Fibroblast of the conjunctiva (primary cell): ENCODE measurements at regions not wholly inside any gene's neighbourhood (a gene's known extent, or its start where the extent isn't known, plus 50 kb on each side); places are given as distances from the start of the nearest gene placed in this dataset.
"Not testable (repeated sequence)": the region's sequence is repeated elsewhere in the genome, so short reads cannot be mapped to it uniquely, and the experiment has no call there.

Source experiments
- DNase-seq: peaks from one replicate; pipeline ENCODE4 v3.0.0-alpha.2; 2010; ENCODE audit warnings: low read depth

DNA sequence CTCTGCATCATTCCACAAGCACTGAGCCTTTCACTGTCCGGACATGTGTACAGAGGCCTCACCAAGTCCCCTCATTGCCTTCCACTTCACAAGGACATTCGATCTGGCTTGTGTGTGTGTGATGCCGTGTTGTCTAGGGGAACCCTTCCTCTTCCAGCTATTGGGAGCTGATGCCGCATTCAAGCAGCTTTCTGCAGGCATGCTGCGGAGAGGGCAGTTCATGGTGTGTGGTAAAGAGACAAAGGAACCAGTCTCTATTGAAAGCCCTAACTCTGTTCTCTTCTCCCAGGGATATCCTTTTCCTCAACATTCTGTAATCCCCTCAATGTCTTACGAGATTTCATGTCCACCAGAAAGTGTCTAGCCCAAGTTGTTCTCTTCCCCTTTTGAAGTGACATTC, 141.6 kb downstream of the ALOX5 start:
- DNase-seq, result no peak

DNA sequence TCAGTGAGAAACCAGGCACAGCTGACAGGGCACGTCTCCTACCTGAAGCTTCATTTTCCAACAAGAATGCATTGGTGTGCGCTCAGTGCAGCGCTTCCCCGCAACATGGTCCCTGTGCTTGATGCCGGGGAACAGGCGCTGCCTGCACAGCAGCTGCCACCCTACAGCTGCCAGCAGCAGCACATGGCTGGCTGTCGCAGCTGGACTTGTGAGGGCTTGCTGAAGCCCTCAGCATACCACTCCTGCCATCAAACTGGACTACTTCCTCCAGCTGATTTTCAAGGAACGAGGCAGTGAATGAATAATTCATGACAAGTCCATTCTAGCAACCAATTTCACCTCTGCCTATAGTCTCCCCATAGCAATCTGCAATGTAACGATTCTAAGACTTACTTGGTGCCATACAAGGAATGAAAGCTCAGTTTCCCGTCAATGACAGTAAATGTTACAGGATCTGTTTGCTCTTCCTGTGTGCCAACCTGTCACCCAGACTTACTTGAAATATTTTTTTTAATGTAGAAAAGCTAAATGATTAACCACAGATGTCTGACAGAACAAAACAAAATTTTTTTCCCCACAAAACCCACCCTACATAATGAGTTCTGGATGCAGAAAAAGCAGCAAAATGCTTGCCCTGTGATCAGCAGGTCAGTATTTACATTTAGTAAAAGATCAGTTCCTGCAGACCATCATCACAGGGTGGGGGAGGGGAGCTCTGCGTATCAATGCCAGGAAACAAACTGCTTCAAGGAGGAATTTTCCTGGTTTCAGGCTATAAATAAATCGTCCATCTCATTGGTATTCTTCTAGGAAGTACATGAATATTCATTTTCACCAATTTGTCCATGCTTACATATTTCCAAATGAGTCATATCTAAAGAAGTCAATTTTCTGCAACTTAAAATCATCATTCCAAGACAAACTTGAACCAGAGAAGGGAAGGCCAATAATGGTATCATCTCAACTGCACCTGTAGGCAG, 140.6 kb downstream of the ALOX5 start:
- no peak for DNase-seq

DNA sequence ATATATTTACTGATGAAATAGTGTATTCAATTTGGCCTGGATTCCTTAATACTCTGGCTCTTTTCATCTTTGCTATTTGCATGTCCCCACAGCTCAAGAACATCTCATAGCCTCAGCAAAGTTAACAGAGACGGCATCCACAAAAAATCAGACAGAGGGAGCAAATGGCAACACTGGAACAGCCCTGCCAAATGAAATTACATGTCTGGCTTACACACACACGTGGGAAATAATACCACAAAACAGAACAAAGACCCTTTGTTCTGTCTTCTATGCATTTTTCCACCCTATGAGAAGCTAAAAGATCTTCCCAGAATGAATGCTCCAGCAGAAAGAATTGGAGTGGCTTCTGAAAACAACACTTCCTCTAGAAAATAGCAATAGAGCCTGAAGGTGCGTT, 139.5 kb downstream of the ALOX5 start:
- no peak for DNase-seq

DNA sequence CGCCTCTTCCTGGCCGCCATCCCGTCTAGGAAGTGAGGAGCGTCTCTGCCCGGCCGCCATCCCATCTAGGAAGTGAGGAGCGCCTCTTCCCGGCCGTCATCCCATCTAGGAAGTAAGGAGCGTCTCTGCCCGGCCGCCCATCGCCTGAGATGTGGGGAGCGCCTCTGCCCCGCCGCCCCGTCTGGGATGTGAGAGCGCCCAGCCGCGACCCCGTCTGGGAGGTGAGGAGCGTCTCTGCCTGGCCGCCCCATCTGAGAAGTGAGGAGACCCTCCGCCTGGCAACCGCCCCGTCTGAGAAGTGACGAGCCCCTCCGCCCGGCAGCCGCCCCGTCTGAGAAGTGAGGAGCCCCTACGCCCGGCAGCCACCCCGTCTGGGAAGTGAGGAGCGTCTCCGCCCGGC, 137.9 kb downstream of the ALOX5 start:
- DNase-seq, result not testable (repeated sequence)

DNA sequence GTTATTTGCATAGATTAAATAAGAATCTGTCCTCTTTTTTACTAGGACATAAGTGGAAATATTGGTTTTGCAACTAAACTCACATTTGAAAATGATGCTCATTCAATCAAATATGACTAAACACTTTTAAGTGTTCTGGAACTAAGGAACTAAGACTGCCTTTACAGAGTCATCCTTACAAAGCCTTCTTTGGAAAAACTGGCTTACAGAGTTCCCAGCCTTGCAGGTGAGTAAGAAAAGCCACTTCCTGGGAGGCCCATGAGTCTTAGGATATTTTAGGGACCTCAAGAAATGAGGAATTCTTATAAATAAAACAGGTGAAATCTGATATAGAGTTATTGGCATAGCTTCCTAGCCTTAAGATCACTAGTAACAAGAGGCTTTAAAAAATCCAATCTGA, 135.5 kb downstream of the ALOX5 start:
- DNase-seq, result no peak

DNA sequence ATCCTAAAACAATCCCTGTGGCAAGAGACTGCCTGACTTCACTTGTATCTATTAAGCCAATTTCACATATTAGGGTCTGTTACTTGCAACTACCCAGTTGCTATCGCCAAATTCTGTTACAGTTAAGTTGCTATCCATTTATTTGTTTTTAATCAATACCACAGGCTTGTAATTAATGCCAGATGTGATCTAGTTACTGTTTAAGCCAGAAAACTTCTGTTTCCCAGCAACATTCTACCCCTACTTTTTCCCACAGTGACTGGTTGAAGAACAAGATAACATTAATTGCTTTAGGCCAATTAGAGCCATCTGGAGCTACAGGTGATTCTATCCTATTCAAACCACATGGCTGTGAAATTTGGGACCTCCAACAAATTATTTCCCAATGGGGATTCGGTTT, 131.3 kb downstream of the ALOX5 start:
- no peak for DNase-seq

DNA sequence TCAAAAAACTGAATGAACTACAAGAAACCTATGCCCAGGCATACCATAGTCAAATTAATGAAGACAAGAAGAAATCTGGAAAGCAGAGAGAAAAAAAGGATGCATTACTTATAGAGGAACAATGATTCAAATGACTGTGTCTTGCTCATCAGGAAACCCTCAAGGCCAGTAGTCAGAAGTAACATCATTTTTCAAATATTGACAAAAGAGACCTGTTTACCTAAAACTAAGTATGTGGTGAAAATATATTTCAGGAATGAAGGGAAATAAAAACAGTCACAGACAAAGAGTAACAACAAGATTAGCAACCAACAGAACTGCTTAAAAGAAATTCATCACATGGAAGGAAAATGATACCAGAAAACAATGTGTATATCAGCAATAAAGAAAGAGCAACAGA, 128.4 kb downstream of the ALOX5 start:
- no peak for DNase-seq

DNA sequence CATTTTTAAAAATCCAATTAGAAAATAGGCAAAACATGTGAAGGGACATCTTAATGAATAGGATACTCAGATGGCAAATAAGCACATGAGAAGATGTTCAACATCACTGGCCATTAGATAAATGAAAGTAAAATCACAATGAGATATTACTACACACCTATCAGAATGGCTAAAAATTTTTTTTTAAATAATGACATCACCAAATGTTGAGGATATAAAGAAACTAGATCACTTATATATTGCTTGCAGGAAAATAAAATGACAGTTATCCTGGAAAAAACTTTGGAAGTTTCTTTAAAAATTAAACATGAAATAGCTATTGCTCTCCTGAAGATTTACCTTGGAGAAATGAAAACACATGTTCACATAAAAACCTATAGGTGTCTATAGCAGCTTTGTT, 127.8 kb downstream of the ALOX5 start:
- no peak for DNase-seq

DNA sequence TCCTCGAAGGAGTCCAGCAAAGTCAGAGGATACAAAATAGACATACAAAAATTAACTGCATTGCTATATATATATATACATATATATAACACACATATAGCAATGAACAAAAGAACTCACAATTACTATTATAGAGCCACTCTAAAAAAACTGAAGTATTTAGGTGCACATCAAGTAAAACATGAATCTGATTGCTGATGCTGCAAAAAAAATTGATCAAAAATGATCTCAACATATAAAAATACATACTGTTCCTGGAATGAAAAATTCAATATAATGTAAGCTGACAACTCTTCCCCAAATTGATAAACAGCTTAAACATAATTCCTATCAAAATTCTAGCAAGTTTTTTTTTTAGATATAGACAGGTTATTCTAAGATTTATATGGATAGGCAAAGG, 126.8 kb downstream of the ALOX5 start:
- no peak for DNase-seq

DNA sequence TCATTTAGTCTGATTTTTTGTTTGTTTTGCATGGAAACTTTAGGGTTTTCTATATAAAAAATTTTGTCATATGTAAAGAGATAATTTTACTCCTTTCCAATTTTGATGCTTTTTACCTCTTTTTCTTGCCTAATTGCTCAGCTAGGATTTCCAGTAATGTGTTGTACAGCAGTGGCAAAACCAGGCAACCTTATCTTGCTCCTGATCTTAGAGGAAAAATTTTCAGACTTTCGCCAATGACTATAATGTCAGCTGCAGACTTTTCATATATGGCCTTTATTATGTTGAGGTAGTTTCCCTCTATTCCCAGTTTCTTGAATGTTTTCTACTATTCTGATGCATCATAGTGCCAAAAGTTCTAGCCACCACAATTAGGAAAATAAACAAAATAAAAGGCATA, 126.3 kb downstream of the ALOX5 start:
- no peak for DNase-seq

DNA sequence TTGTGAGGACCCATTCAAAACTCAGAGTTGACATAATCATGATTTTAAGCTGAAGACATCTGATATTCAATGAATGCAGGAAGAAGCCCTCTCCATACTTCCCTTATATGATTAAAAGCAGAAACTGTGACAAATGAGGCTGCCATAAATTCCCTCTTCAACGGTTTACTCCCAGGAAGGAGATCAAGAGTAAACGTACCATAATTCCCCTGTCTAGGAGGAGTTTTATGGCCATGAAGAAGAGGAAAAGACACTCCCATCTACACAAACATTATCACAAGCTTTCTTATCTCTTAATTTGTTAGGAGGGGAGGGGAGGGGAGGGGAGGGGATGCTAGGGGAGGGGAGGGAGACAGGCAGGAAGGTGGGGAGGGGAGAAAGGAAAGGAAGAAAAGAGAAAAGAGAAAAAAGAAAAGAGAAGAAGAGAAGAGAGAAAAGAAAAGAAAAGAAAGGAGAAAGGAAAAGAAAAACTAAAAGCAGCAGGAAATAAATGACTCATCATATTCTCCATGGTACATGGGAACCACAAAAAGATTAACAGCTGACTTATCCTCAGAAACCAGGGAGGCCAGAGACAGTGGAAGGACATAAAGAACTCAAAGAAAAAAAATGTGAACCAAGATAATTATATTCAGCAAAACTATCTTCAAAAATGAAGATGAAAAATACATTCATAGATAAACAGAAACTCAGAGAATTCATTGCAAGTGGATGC, 121.6 kb downstream of the ALOX5 start:
- DNase-seq, result no peak
